Endothelial cell of umbilical vein (primary cell): ENCODE measurements at regions not wholly inside any gene's neighbourhood (a gene's known extent, or its start where the extent isn't known, plus 50 kb on each side); places are given as distances from the start of the nearest gene placed in this dataset.
A peak's percentile ranks its signal among the peaks of the same experiment; 100 is the strongest.

Source experiments
- BruUV-seq: library from RNA; stranded (reverse); fragments of 400-500 nt; replicated peaks from 2 replicates; lab custom pipeline; 2021; lab: Mats Ljungman, UMichigan
- CTCF ChIA-PET: fragments of 300-600, 350-600 bp; sonication (Branson Sonifier 250); formaldehyde crosslinking; loops from one replicate; lab custom pipeline; 2021; ENCODE audit warnings: antibody characterized with exemption, inconsistent platforms; lab: Charles Lee
- POLR2A ChIA-PET: fragments of 300-600, 350-600 bp; sonication (Branson Sonifier 250); formaldehyde crosslinking; loops from one replicate; lab custom pipeline; 2021; ENCODE audit warnings: antibody characterized with exemption, inconsistent platforms; lab: Charles Lee
- DNase-seq: peaks from one replicate; pipeline ENCODE4 v3.0.0-alpha.2; 2011; ENCODE audit warnings: low read depth, low spot score
- FAIRE-seq: peaks from 2 replicates; lab custom pipeline; 2011; peaks lifted over from hg19 to GRCh38; lab: Jason Lieb, UNC
- H2AFZ ChIP-seq: 2 replicates; pipeline ENCODE4 v1.6.0; 2012; ENCODE audit warnings: low read depth, low read length, control low read depth, inconsistent platforms
- H3K27ac ChIP-seq: 2 replicates; pipeline ENCODE4 v1.5.1; 2011; ENCODE audit warnings: low read depth, mild to moderate bottlenecking, control low read depth, low read length, moderate library complexity; ENCODE audit not compliant: insufficient read depth
- H3K27me3 ChIP-seq, 2 experiments: 2 replicates each; pipeline versions ENCODE4 v1.6.0 to v1.6.1; 2011; ENCODE audit warnings: low read length in 2 of 2, mixed read lengths in 1 of 2; ENCODE audit not compliant: control insufficient read depth in 2 of 2, insufficient read depth in 2 of 2
- H3K36me3 ChIP-seq, 2 experiments: 2 replicates in 1 of 2; 3 replicates in 1 of 2; pipeline ENCODE4 v1.5.1; 2011; ENCODE audit warnings: low read length in 2 of 2, mild to moderate bottlenecking in 1 of 2, moderate library complexity in 1 of 2; ENCODE audit not compliant: control insufficient read depth in 2 of 2, insufficient read depth in 2 of 2; ENCODE audit errors: extremely low read depth in 1 of 2
- H3K4me1 ChIP-seq: 3 replicates; pipeline ENCODE4 v1.5.1; 2011; ENCODE audit warnings: mild to moderate bottlenecking, low read length; ENCODE audit not compliant: control insufficient read depth, insufficient read depth; ENCODE audit errors: extremely low read depth
- H3K4me2 ChIP-seq: 2 replicates; pipeline ENCODE4 v1.6.1; 2011; ENCODE audit warnings: low read length, control low read depth, mixed read lengths; ENCODE audit not compliant: insufficient read depth
- H3K4me3 ChIP-seq, 3 experiments: fragments of 200-600 bp in 1 of 3; sonication (generic), shearing (Covaris generic) in 1 of 3; replicated peaks in 1 of 3; 2 replicates each; pipeline ENCODE4 v1.5.1; 2011 to 2016; ENCODE audit warnings: control low read depth in 3 of 3, low read length in 3 of 3, mild to moderate bottlenecking in 2 of 3, inconsistent platforms in 1 of 3, low read depth in 1 of 3, moderate library complexity in 1 of 3; ENCODE audit not compliant: insufficient read depth in 1 of 3
- H3K79me2 ChIP-seq: 2 replicates; pipeline ENCODE4 v1.6.0; 2012; ENCODE audit warnings: low read length, inconsistent platforms; ENCODE audit not compliant: control insufficient read depth, insufficient read depth
- H3K9ac ChIP-seq: replicated peaks from 2 replicates; pipeline ENCODE3; 2011; ENCODE audit warnings: low read length, control low read depth; ENCODE audit not compliant: insufficient read depth; ENCODE audit errors: extremely low read depth
- H3K9me1 ChIP-seq: replicated peaks from 3 replicates; pipeline ENCODE4 v1.6.0; 2011; ENCODE audit warnings: mild to moderate bottlenecking, low read length; ENCODE audit not compliant: control insufficient read depth, insufficient read depth; ENCODE audit errors: extremely low read depth
- H3K9me3 ChIP-seq: replicated peaks from 2 replicates; pipeline ENCODE4 v1.5.1; 2012; ENCODE audit warnings: low read length, inconsistent platforms; ENCODE audit not compliant: control insufficient read depth, insufficient read depth
- H4K20me1 ChIP-seq: replicated peaks from 2 replicates; pipeline ENCODE3; 2011; ENCODE audit warnings: mild to moderate bottlenecking, low read length; ENCODE audit not compliant: control insufficient read depth, insufficient read depth; ENCODE audit errors: extremely low read depth
- EZH2 ChIP-seq: IDR thresholded peaks from 2 replicates; pipeline ENCODE4 v1.6.1; 2012; ENCODE audit warnings: borderline replicate concordance, low read depth, mild to moderate bottlenecking, moderate library complexity, low read length, inconsistent platforms; ENCODE audit not compliant: severe bottlenecking
- FOS ChIP-seq: IDR thresholded peaks from 2 replicates; pipeline ENCODE4 v1.6.1; 2011; ENCODE audit warnings: mild to moderate bottlenecking, low read length, moderate library complexity, borderline replicate concordance; ENCODE audit not compliant: insufficient read depth
- GATA2 ChIP-seq: IDR thresholded peaks from 2 replicates; pipeline ENCODE4 v1.7.0; 2011; ENCODE audit warnings: low read depth, mild to moderate bottlenecking, moderate library complexity, mixed read lengths, low read length; ENCODE audit not compliant: insufficient read length, insufficient read depth
- JUN ChIP-seq: IDR thresholded peaks from 2 replicates; pipeline ENCODE4 v1.6.1; 2011; ENCODE audit warnings: borderline replicate concordance, low read depth; ENCODE audit not compliant: insufficient read length, insufficient read depth
- MYC ChIP-seq: IDR thresholded peaks from one replicate; pipeline ENCODE4 v1.6.1; 2011; ENCODE audit warnings: mild to moderate bottlenecking, low read depth, low read length
- POLR2A ChIP-seq: IDR thresholded peaks from 2 replicates; pipeline ENCODE4 v1.6.1; 2012; ENCODE audit warnings: low read depth, mild to moderate bottlenecking, control low read depth, low read length
- POLR2AphosphoS5 ChIP-seq: IDR thresholded peaks from 2 replicates; pipeline ENCODE4 v1.6.1; 2012; ENCODE audit warnings: low read depth, mild to moderate bottlenecking, control low read depth, low read length, moderate library complexity; ENCODE audit not compliant: insufficient read depth
- dilution Hi-C: fragments of 300-500 bp; cut with MboI; formaldehyde crosslinking; loops from one replicate; pipeline ENCODE4 v1.15.0; 2019; ENCODE audit warnings: low sequenced_read_pairs; ENCODE audit not compliant: extremely low pct_ligation_motif_present
- intact Hi-C: fragments of 100-400 bp; cut with micrococcal nuclease; formaldehyde crosslinking; loops from one replicate; pipeline ENCODE4 v1.10.0; 2022
- TF ChIP-seq, protein P1 (sequence below): IDR thresholded peaks from 2 replicates; pipeline ENCODE4 v1.6.1; 2011; ENCODE audit not compliant: insufficient read depth, insufficient read length
- TF ChIP-seq, protein P2 (sequence below), 2 donors: IDR thresholded peaks; 1 replicate in 1 of 2; 2 replicates in 1 of 2; pipeline ENCODE4 v1.5.1; 2011; ENCODE audit warnings: low read length in 2 of 2, mild to moderate bottlenecking in 2 of 2, moderate library complexity in 2 of 2, control low read depth in 1 of 2, inconsistent platforms in 1 of 2, low read depth in 1 of 2; ENCODE audit not compliant: insufficient read depth in 1 of 2; ENCODE audit errors: extremely low read depth in 1 of 2

DNA sequence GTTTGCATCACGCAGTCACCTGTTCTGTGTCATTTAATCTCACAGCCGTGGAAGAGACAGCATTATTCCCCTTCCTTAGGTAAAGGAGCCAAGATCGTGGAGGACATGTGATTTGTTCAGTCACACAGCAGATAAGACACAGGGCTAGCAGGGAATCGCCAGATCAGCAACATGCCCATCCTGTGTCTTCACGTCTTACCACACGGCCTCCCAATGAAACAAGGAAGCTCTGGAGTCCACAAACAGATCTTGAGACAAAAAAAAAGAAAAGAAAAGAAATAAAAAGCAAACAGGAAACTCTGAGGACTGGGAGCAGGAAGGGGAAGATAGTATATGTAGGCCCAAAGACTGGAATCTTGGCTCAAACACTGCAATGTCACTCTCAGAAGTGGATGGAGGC, 155.3 kb downstream of the ADSS2 start:
- Histone ChIP-seq H3K4me1 (peaks cover 22% of the 10 kb centered on the region), H2AFZ (peak overlapping the region; percentile 63), H3K9ac (no peak overlapping the region), H3K4me2 (peak overlapping the region; percentile 0), H3K4me3 (no peak overlapping the region), H3K79me2 (peaks cover 4% of the 10 kb centered on the region), H3K9me1 (no peaks in the 10 kb centered on the region), H3K27ac (no peak overlapping the region), H4K20me1 (no peaks in the 10 kb centered on the region), H3K9me3 (no peaks in the 10 kb centered on the region), H3K36me3 (no peaks in the 10 kb centered on the region), H3K27me3 (no peaks in the 10 kb centered on the region)
- dilution Hi-C loops (no loop called here), intact Hi-C loops (loop anchor here (10.0 kb wide), 1 partner anchor 1842 kb away; no protein-coding TSS in a partner anchor)
- ChIA-PET CTCF (interaction anchor here (1.2 to 2.9 kb wide), 3 partner anchors 23 to 953 kb away, joined by 5 to 9 read pairs (median 6); no protein-coding TSS in a partner anchor), POLR2A (no interaction called here)
- DNase-seq (peak; percentile 54), FAIRE-seq (peak; percentile 46)
- BruUV-seq, result no TSS peak
- TF ChIP-seq, protein P1, sequence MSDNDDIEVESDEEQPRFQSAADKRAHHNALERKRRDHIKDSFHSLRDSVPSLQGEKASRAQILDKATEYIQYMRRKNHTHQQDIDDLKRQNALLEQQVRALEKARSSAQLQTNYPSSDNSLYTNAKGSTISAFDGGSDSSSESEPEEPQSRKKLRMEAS, result no peak
- no peak for TF ChIP-seq FOS
- TF ChIP-seq GATA2, result no peak
- TF ChIP-seq MYC, result no peak
- no peak for TF ChIP-seq JUN
- TF ChIP-seq POLR2A, result no peak
- TF ChIP-seq POLR2AphosphoS5, result no peak
- no peak for TF ChIP-seq EZH2
- TF ChIP-seq, protein P2, sequence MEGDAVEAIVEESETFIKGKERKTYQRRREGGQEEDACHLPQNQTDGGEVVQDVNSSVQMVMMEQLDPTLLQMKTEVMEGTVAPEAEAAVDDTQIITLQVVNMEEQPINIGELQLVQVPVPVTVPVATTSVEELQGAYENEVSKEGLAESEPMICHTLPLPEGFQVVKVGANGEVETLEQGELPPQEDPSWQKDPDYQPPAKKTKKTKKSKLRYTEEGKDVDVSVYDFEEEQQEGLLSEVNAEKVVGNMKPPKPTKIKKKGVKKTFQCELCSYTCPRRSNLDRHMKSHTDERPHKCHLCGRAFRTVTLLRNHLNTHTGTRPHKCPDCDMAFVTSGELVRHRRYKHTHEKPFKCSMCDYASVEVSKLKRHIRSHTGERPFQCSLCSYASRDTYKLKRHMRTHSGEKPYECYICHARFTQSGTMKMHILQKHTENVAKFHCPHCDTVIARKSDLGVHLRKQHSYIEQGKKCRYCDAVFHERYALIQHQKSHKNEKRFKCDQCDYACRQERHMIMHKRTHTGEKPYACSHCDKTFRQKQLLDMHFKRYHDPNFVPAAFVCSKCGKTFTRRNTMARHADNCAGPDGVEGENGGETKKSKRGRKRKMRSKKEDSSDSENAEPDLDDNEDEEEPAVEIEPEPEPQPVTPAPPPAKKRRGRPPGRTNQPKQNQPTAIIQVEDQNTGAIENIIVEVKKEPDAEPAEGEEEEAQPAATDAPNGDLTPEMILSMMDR (IDR thresholded peaks at IDR 0.05; ENCODE audit: extremely low read depth in 1 of 2, insufficient read depth in 1 of 2, low read depth in 1 of 2, low read length in 2 of 2), result no peak
